MCF 10A (cell line): ENCODE measurements at regions not wholly inside any gene's neighbourhood (a gene's known extent, or its start where the extent isn't known, plus 50 kb on each side); places are given as distances from the start of the nearest gene placed in this dataset.

Experiments used
- BruUV-seq: library from RNA; stranded (reverse); fragments of 400-500 nt; replicated peaks from 2 replicates; lab custom pipeline; 2021; lab: Mats Ljungman, UMichigan
- CTCF ChIA-PET: fragments of 300-600 bp; sonication (Branson Sonifier 250); formaldehyde crosslinking; extraction: SDS; loops from one replicate; lab custom pipeline; 2021; ENCODE audit warnings: antibody characterized with exemption, inconsistent platforms; lab: Yijun Ruan, JAX
- POLR2A ChIA-PET: fragments of 300-600, 350-650 bp; sonication (Branson Sonifier 250); formaldehyde crosslinking; extraction: SDS; loops from one replicate; lab custom pipeline; 2020; ENCODE audit warnings: antibody characterized with exemption, inconsistent platforms; lab: Yijun Ruan, JAX
- DNase-seq: peaks from one replicate; pipeline ENCODE4 v3.0.0-alpha.2; 2018; ENCODE audit not compliant: unreplicated experiment
- H3K27ac Mint-ChIP-seq: one replicate; pipeline ENCODE4 v1.8.0; 2022; ENCODE audit warnings: mild to moderate bottlenecking, low read depth, mixed read lengths; ENCODE audit not compliant: unreplicated experiment
- H3K27me3 Mint-ChIP-seq: one replicate; pipeline ENCODE4 v1.8.0; 2022; ENCODE audit warnings: mixed read lengths; ENCODE audit not compliant: insufficient read depth, unreplicated experiment
- H3K36me3 Mint-ChIP-seq: one replicate; pipeline ENCODE4 v1.8.0; 2022; ENCODE audit warnings: mild to moderate bottlenecking, moderate library complexity, mixed read lengths; ENCODE audit not compliant: insufficient read depth, unreplicated experiment
- H3K4me1 Mint-ChIP-seq: one replicate; pipeline ENCODE4 v1.8.0; 2022; ENCODE audit warnings: mixed read lengths; ENCODE audit not compliant: insufficient read depth, unreplicated experiment
- H3K4me3 Mint-ChIP-seq: one replicate; pipeline ENCODE4 v1.8.0; 2022; ENCODE audit warnings: mild to moderate bottlenecking, moderate library complexity, mixed read lengths; ENCODE audit not compliant: unreplicated experiment
- H3K9me3 Mint-ChIP-seq: one replicate; pipeline ENCODE4 v1.8.0; 2022; ENCODE audit warnings: mixed read lengths; ENCODE audit not compliant: unreplicated experiment
- intact Hi-C: fragments of 100-400 bp; cut with micrococcal nuclease; formaldehyde crosslinking; loops from 2 replicates; pipeline ENCODE4 v1.14.1; 2022
- TF ChIP-seq, protein P1 (sequence below): fragments of 200-600 bp; IDR thresholded peaks from one replicate; pipeline ENCODE4 v1.8.0; 2022; ENCODE audit warnings: antibody characterized with exemption, mild to moderate bottlenecking; ENCODE audit not compliant: unreplicated experiment

DNA sequence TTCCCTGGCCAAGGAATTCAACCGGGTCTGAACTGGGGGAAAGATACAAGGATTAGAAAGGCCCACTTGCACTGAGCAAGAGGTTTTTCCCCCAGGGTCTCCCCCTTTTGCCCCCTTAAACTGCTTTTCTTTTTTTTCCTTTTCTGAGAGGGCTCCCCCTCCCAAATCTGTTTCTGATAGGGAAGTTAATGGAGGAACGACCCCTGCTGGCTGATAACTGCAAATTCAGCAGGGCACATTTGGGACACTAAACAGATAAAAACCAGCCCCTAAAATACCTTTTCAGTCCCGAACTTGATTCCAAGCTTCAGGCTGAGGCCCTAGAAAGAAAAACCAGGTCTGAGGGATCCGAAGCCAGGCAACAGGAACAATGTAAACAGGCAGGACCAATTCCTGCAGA lies 1012.4 kb upstream of the CRIM1 start:
- no TSS peak for BruUV-seq
- TF ChIP-seq, protein P1, sequence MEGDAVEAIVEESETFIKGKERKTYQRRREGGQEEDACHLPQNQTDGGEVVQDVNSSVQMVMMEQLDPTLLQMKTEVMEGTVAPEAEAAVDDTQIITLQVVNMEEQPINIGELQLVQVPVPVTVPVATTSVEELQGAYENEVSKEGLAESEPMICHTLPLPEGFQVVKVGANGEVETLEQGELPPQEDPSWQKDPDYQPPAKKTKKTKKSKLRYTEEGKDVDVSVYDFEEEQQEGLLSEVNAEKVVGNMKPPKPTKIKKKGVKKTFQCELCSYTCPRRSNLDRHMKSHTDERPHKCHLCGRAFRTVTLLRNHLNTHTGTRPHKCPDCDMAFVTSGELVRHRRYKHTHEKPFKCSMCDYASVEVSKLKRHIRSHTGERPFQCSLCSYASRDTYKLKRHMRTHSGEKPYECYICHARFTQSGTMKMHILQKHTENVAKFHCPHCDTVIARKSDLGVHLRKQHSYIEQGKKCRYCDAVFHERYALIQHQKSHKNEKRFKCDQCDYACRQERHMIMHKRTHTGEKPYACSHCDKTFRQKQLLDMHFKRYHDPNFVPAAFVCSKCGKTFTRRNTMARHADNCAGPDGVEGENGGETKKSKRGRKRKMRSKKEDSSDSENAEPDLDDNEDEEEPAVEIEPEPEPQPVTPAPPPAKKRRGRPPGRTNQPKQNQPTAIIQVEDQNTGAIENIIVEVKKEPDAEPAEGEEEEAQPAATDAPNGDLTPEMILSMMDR, result peak; percentile 53
- Mint-ChIP-seq H3K27me3 (peaks cover 76% of the 10 kb centered on the region), H3K27ac (no peak overlapping the region), H3K9me3 (no peaks in the 10 kb centered on the region), H3K4me1 (no peaks in the 10 kb centered on the region), H3K36me3 (peaks cover 8% of the 10 kb centered on the region), H3K4me3 (no peak overlapping the region)
- DNase-seq, result peak; percentile 38
- intact Hi-C loops, result no loop called here
- CTCF ChIA-PET, result interaction anchor here (0.6 to 1.0 kb wide), 6 partner anchors 8 to 286 kb away, joined by 3 to 5 read pairs (median 3); no protein-coding TSS in a partner anchor
- POLR2A ChIA-PET, result no interaction called here

DNA sequence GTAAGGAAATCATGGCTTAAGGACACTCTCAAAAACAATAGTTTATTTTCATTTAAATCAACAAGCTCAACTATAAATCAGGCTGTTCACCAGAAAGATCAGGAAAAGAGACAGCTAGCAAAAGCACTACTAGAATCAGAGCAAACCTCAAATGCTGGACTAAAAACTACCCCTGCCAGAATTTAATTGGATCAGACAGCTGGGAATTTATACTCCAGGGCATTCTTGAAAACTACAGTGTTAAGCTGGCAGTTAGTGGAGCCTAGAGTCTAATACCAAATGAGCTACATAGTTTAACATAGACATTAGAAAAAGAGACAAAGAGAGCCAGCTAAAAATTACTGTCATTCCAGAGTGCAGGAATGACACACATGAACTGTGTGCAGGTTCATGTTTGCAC lies 1016.4 kb upstream of the CRIM1 start:
- intact Hi-C loops, result no loop called here
- Mint-ChIP-seq H3K27me3 (peaks cover 81% of the 10 kb centered on the region), H3K27ac (no peak overlapping the region), H3K4me3 (no peak overlapping the region), H3K9me3 (no peaks in the 10 kb centered on the region), H3K4me1 (no peaks in the 10 kb centered on the region), H3K36me3 (peaks cover 8% of the 10 kb centered on the region)
- ChIA-PET POLR2A (interaction anchor here (0.6 kb wide), 1 partner anchor 1235 kb away, joined by 3 read pairs; no protein-coding TSS in a partner anchor), CTCF (interaction anchor here (0.6 to 1.5 kb wide), 2 partner anchors 276 to 1665 kb away, joined by 4 read pairs; no protein-coding TSS in a partner anchor)
- BruUV-seq, result no TSS peak
- no peak for DNase-seq
- TF ChIP-seq, protein P1, result no peak

DNA sequence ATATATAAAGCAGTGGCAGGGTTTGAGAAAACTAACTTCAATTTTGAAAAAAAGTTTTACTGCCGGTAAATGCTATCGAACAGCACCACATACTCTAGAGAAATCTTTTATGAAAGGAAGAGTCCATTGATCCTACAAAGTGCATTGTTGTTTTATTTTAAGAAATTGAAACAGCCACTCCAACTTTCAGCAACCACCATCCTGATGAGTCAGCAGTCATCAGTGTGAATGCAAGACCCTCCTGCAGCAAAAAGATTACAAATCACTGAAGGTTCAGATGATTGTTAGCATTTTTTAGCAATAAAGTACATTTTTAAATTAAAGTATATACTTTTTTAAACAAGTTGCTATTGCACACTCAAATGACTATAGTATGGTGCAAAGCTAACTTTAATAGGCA lies 1017.7 kb upstream of the CRIM1 start:
- no peaks in the 10 kb centered on the region for H3K4me1 Mint-ChIP-seq
- ChIA-PET CTCF (interaction anchor here (1.5 kb wide), 1 partner anchor 1664 kb away, joined by 4 read pairs; no protein-coding TSS in a partner anchor), POLR2A (no interaction called here)
- H3K27me3 Mint-ChIP-seq, result peaks cover 77% of the 10 kb centered on the region
- no TSS peak for BruUV-seq
- DNase-seq, result no peak
- H3K27ac Mint-ChIP-seq, result no peak overlapping the region
- TF ChIP-seq, protein P1, result no peak
- peaks cover 7% of the 10 kb centered on the region for H3K36me3 Mint-ChIP-seq
- no peak overlapping the region for H3K4me3 Mint-ChIP-seq
- H3K9me3 Mint-ChIP-seq, result no peaks in the 10 kb centered on the region
- intact Hi-C loops, result no loop called here

DNA sequence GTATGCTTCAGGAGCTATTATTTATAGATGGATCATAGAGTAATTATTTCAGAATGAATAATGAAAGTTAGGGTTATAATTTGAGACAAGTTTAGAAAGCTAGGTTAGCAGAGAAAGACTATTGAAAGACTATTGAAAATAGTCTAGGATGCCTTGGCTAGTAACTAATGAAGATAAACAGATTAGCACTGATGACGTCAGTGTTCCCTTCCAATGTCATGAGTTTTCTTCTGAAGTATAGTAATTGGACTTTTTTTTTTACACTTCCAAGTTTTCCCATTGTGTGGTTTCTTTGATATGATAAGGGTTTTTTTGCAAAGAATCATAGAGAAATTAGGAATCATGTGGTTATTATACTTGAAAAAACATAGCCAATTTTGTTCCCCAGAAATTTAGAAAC lies 1041.5 kb upstream of the CRIM1 start:
- Mint-ChIP-seq H3K9me3 (no peaks in the 10 kb centered on the region), H3K27me3 (peaks cover 90% of the 10 kb centered on the region), H3K36me3 (no peaks in the 10 kb centered on the region), H3K4me1 (no peaks in the 10 kb centered on the region), H3K27ac (no peak overlapping the region), H3K4me3 (no peak overlapping the region)
- intact Hi-C loops, result no loop called here
- no TSS peak for BruUV-seq
- CTCF ChIA-PET, result no interaction called here
- TF ChIP-seq, protein P1, result no peak
- POLR2A ChIA-PET, result no interaction called here
- DNase-seq, result no peak
